ENCODE measurements at regions not wholly inside any gene's neighbourhood (a gene's known extent, or its start where the extent isn't known, plus 50 kb on each side); places are given as distances from the start of the nearest gene placed in this dataset.

DNA sequence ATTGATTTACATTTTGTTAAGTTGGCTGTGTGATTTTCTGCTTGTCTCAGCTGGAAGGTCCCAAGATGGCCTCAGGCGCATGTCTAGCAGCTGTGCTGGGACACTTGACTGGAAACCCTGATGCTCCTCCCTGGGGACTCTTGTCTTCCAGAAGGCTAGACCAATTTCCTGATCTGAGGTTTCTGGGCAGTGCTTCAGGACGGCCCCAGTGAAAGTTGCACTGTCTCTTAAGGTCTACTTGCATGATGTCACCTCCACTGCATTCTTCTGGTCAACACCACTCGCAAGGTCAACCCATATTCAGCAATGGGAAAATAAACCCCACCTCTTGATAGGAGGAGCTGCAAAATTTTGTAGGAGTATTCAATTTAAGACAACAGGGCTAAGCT lies 116.0 kb downstream of the SALL1 start:
- Histone ChIP-seq H3K4me3 (ENCODE audit: low read length) (no peak overlapping the region), H3K4me1 (ENCODE audit: control insufficient read depth, insufficient read depth, low read length) (no peaks in the 10 kb centered on the region), H3K9me3 (ENCODE audit: control insufficient read depth, low read length) (no peaks in the 10 kb centered on the region), H3K27ac (ENCODE audit: low read length) (no peak overlapping the region), H3K27me3 (ENCODE audit: control insufficient read depth, insufficient read depth) (no peaks in the 10 kb centered on the region)
- intact Hi-C loops (cut with DNase I): no loop called here
- ATAC-seq (peak in 1 of 2 donors; percentile 75), DNase-seq (no peak)
- 52% methylated on average over 3 of the region's 3 CpGs for WGBS

DNA sequence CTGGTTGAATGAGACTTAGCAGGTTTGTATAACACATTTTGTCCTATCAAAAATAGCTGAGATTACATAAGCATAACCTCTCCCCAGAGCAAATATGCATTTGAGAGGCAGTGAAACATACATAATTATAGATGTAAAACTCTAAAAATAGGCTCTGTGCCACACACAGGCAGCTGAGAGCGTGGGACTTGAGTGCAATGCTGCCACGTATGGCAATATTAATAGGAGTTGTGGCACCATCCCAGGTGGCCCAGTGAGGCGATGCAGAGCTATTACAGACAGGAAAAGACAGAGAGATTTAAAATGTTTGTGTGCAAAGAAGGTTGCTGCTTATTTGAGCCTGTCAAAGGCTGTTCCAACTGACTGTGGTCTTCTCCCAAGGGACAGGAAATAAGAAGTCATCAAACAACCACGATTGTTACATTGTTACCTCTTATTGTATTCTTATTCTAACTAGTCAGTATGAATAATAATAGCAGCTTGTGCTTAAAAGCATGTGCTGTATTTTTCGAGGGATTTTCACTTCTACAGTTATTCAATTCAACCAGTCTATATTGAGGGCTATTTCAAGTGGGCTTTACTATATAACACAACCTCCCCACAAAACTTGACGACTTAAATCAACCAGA lies 116.5 kb downstream of the SALL1 start:
- WGBS: 37% methylated on average over 6 of the region's 6 CpGs
- Histone ChIP-seq H3K27ac (ENCODE audit: low read length) (no peak overlapping the region), H3K27me3 (ENCODE audit: control insufficient read depth, insufficient read depth) (no peaks in the 10 kb centered on the region), H3K4me3 (ENCODE audit: low read length) (no peak overlapping the region), H3K4me1 (ENCODE audit: control insufficient read depth, insufficient read depth, low read length) (no peaks in the 10 kb centered on the region), H3K9me3 (ENCODE audit: control insufficient read depth, low read length) (no peaks in the 10 kb centered on the region)
- intact Hi-C loops (cut with DNase I): no loop called here
- ATAC-seq (no peak), DNase-seq (no peak)

DNA sequence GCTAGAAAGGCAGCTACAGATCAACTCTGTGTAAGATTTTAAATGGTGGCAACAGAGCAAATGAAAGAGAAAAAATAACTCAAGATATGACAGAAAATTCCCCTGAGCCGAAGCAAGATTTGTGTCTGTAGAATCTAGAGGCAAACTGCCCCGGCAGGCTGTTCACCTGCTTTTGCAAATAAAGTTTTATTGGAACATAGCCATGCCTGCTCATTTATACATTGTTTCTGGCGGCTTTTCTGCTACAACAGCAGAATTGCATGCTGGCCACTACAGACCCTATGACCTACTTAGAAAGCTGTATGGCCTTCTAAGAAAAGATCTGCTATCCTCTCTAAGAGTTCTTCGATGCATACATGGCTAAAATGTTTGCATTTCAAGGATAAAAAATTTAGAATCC lies 119.5 kb downstream of the SALL1 start:
- ATAC-seq (no peak), DNase-seq (no peak)
- 86% methylated on average over 4 of the region's 4 CpGs for WGBS
- H3K27ac ChIP-seq (ENCODE audit: low read length): no peak overlapping the region
- H3K4me1 ChIP-seq (ENCODE audit: control insufficient read depth, insufficient read depth, low read length): no peaks in the 10 kb centered on the region
- intact Hi-C loops (cut with DNase I): no loop called here
- H3K27me3 ChIP-seq (ENCODE audit: control insufficient read depth, insufficient read depth): no peaks in the 10 kb centered on the region
- H3K9me3 ChIP-seq (ENCODE audit: control insufficient read depth, low read length): no peaks in the 10 kb centered on the region
- H3K4me3 ChIP-seq (ENCODE audit: low read length): no peak overlapping the region

DNA sequence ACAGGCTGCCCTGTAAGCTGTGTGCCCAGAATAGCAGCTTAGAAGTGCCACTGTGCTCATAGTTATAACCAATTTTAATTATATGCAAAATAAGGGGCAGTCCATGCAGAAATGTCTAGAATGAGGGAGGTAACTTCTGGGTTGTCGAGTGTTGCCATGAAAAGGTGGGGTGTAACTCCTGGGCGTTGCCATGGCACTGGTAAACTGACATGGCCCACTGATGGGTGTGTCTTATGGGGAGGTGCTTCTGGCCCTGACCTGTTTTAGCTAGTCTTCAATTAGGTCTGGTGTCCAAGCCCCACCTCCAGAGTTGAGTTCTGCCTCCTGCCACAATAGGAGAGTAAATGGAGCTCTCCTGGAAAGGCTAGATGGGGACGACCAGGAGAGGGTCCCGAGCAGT lies 120.6 kb downstream of the SALL1 start:
- no peaks in the 10 kb centered on the region for H3K4me1 ChIP-seq (ENCODE audit: control insufficient read depth, insufficient read depth, low read length)
- no peak for ATAC-seq
- intact Hi-C loops (cut with DNase I): no loop called here
- WGBS: 50% methylated on average over 4 of the region's 4 CpGs
- H3K27me3 ChIP-seq (ENCODE audit: control insufficient read depth, insufficient read depth): no peaks in the 10 kb centered on the region
- no peak overlapping the region for H3K4me3 ChIP-seq (ENCODE audit: low read length)
- no peak for DNase-seq
- H3K9me3 ChIP-seq (ENCODE audit: control insufficient read depth, low read length): no peaks in the 10 kb centered on the region
- no peak overlapping the region for H3K27ac ChIP-seq (ENCODE audit: low read length)

DNA sequence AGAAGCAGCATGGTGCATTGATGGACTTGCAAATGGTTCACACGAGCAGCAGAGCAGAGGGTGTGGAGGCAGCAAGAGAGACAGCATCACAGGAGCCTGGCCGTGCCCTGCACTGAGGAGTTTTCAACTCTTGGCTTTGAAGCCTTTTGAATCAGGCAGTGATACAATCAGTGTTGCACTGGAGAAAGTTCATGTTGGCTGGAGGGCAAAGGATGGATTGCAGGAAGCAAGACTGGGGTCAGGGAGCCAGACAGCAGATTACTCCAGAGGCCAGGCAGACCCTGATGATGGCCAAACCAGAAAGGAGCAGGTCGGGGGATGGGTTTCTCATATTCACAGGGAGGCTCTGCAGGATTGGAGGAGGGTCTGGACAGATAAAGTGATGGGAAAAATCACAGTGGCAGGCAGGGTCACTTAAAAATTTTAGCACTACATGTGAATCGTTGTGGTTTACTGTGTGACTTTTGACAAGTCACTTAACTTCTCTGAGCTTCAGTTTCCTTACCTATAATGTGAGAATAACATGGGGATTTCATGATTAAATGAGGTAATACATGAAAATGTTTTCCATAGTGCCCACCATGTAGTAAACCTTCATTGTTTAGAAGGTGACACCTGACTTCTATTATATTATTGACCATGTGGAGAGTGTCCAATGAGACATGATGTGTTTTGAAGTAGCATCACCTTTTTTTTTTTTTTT lies 125.3 kb downstream of the SALL1 start:
- no peak for ATAC-seq
- 51% methylated on average over 4 of the region's 4 CpGs for WGBS
- Histone ChIP-seq H3K27me3 (ENCODE audit: control insufficient read depth, insufficient read depth) (no peaks in the 10 kb centered on the region), H3K4me1 (ENCODE audit: control insufficient read depth, insufficient read depth, low read length) (no peaks in the 10 kb centered on the region), H3K27ac (ENCODE audit: low read length) (no peak overlapping the region), H3K9me3 (ENCODE audit: control insufficient read depth, low read length) (no peaks in the 10 kb centered on the region), H3K4me3 (ENCODE audit: low read length) (no peak overlapping the region)
- DNase-seq: no peak
- intact Hi-C loops (cut with DNase I): no loop called here

DNA sequence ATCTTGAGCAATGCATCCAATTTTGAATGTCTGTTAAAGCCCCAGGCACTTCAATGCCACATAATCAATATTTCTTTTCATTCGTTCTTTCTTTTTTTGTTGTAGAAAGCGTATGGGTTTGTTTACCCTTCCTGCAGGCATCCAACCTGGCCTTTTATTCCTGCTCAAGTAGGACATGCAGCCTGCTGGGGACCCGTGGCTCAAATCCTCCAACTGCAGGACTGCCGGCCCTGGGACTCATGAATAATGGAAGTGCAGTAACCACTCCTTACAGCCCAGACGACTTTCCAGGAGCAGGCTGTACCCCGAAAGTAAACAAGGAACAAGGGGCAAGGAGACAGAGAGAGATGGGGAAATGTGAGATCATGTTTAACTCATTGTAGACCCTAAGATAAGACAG lies 126.4 kb downstream of the SALL1 start:
- no peaks in the 10 kb centered on the region for H3K9me3 ChIP-seq (ENCODE audit: control insufficient read depth, low read length)
- 38% methylated on average over 6 of the region's 6 CpGs for WGBS
- no peak overlapping the region for H3K27ac ChIP-seq (ENCODE audit: low read length)
- no peaks in the 10 kb centered on the region for H3K27me3 ChIP-seq (ENCODE audit: control insufficient read depth, insufficient read depth)
- DNase-seq (no peak), ATAC-seq (no peak)
- intact Hi-C loops (cut with DNase I): no loop called here
- no peaks in the 10 kb centered on the region for H3K4me1 ChIP-seq (ENCODE audit: control insufficient read depth, insufficient read depth, low read length)
- H3K4me3 ChIP-seq (ENCODE audit: low read length): no peak overlapping the region

DNA sequence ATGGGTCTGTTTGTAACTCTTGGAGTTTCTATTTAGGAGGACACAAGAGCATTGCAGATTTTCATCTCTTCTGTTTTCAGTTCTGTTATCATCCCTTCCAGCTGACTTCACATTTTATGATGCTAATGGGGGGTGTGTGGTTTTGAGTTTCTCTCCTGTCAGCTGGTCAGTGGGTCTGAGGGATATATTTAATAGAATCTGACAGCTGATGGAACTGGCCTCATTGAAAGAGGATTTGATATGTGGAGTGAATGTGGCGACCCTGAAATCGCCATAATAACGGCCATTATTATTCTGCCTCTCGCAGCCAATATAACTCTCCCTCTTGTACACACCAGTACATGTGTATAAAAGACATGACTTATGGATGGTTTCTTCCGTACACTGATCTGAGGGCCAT lies 128.1 kb downstream of the SALL1 start:
- Histone ChIP-seq H3K27ac (ENCODE audit: low read length) (no peak overlapping the region), H3K4me3 (ENCODE audit: low read length) (no peak overlapping the region), H3K9me3 (ENCODE audit: control insufficient read depth, low read length) (no peaks in the 10 kb centered on the region), H3K4me1 (ENCODE audit: control insufficient read depth, insufficient read depth, low read length) (no peaks in the 10 kb centered on the region), H3K27me3 (ENCODE audit: control insufficient read depth, insufficient read depth) (no peaks in the 10 kb centered on the region)
- ATAC-seq: no peak
- intact Hi-C loops (cut with DNase I): no loop called here
- WGBS: 88% methylated on average over 5 of the region's 5 CpGs
- DNase-seq: no peak

DNA sequence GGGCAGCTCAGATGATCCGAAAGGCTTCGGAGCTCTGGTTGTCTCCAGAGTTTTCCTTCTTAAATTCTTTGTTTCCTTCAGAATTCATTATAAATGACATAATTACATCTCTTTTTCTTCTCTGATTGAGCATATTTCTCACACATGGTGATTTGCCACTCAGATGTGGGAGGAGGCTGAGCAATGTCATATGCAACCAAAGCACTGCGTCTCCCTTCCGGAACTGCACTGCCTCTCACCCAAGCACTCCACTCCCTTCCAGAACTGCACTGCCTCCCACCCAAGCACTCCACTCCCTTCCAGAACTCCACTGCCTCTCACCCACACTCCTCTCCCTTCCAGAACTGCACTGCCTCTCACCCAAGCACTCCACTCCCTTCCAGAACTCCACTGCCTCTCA lies 131.5 kb downstream of the SALL1 start:
- 61% methylated on average over 4 of the region's 4 CpGs for WGBS
- Histone ChIP-seq H3K4me1 (ENCODE audit: control insufficient read depth, insufficient read depth, low read length) (no peaks in the 10 kb centered on the region), H3K27ac (ENCODE audit: low read length) (no peak overlapping the region), H3K4me3 (ENCODE audit: low read length) (no peak overlapping the region), H3K27me3 (ENCODE audit: control insufficient read depth, insufficient read depth) (no peaks in the 10 kb centered on the region), H3K9me3 (ENCODE audit: control insufficient read depth, low read length) (no peaks in the 10 kb centered on the region)
- ATAC-seq (no peak), DNase-seq (no peak)
- intact Hi-C loops (cut with DNase I): no loop called here

DNA sequence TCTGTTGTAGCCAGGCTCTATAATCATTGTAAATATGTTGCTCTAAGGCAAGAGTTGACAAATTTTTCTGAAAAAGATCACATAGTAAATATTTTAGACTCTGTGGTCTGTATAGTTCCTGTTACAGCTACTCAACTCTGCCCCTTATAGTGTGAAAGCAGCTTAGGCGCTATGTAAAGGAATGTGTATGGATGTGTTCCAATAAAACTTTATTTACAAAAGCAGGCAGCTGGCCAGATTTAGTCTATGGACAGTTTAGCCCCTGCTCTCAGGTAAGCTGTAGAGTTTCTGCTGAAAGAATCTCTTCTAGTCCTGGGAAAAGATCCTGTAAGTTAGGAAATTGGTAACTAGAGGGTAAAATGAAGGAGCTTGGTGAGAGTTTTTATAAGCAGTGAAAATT lies 133.1 kb downstream of the SALL1 start:
- Histone ChIP-seq H3K9me3 (ENCODE audit: control insufficient read depth, low read length) (no peaks in the 10 kb centered on the region), H3K4me1 (ENCODE audit: control insufficient read depth, insufficient read depth, low read length) (no peaks in the 10 kb centered on the region), H3K4me3 (ENCODE audit: low read length) (no peak overlapping the region), H3K27ac (ENCODE audit: low read length) (no peak overlapping the region), H3K27me3 (ENCODE audit: control insufficient read depth, insufficient read depth) (no peaks in the 10 kb centered on the region)
- DNase-seq (no peak), ATAC-seq (no peak)
- 82% methylated on average over 1 of the region's 1 CpG for WGBS
- intact Hi-C loops (cut with DNase I): no loop called here

DNA sequence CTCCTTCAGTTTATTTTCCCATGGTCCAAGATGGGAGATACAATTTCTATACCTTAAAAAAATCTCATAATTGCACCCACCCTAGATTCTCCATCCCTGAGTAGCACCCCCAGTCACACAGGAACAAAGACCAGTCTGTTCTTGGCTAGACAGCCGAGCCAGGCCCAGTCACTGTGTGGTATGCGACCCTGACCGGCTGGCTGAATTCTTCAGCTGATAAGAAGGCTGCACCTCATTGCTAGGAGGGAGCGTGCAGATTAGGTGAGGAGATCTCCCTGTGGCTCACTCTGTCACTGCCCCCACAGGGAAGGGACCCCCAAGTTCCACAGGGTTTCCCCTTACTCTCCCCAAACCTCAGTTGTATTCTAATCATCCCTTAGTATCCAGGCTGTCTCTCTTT lies 138.7 kb downstream of the SALL1 start:
- Histone ChIP-seq H3K27ac (ENCODE audit: low read length) (no peak overlapping the region), H3K4me1 (ENCODE audit: control insufficient read depth, insufficient read depth, low read length) (no peaks in the 10 kb centered on the region), H3K4me3 (ENCODE audit: low read length) (no peak overlapping the region), H3K9me3 (ENCODE audit: control insufficient read depth, low read length) (no peaks in the 10 kb centered on the region), H3K27me3 (ENCODE audit: control insufficient read depth, insufficient read depth) (no peaks in the 10 kb centered on the region)
- intact Hi-C loops (cut with DNase I): no loop called here
- 29% methylated on average over 4 of the region's 4 CpGs for WGBS
- ATAC-seq (no peak), DNase-seq (no peak)

DNA sequence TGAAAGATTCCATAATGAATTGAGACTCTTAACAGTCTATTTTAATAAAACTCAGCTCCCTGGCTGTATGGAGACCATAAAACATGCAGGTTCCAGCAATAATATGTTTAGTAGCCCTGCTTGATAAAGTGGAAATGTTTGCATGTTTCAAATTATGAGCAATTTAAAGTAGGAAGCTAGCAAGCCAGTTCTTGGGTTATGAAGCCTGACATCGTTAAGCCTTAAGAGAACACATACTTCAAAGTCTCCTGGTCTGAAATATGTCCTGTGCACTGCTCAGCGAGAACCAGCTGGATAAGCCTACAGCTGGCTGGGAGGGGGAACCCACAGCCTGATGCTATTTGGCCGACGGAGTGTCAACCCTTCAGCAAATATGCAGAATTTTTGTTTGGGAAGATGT lies 140.3 kb downstream of the SALL1 start:
- ATAC-seq: no peak
- intact Hi-C loops (cut with DNase I): no loop called here
- H3K4me3 ChIP-seq (ENCODE audit: low read length): no peak overlapping the region
- H3K27me3 ChIP-seq (ENCODE audit: control insufficient read depth, insufficient read depth): no peaks in the 10 kb centered on the region
- DNase-seq: no peak
- 64% methylated on average over 4 of the region's 4 CpGs for WGBS
- H3K9me3 ChIP-seq (ENCODE audit: control insufficient read depth, low read length): no peaks in the 10 kb centered on the region
- H3K27ac ChIP-seq (ENCODE audit: low read length): no peak overlapping the region
- no peaks in the 10 kb centered on the region for H3K4me1 ChIP-seq (ENCODE audit: control insufficient read depth, insufficient read depth, low read length)

DNA sequence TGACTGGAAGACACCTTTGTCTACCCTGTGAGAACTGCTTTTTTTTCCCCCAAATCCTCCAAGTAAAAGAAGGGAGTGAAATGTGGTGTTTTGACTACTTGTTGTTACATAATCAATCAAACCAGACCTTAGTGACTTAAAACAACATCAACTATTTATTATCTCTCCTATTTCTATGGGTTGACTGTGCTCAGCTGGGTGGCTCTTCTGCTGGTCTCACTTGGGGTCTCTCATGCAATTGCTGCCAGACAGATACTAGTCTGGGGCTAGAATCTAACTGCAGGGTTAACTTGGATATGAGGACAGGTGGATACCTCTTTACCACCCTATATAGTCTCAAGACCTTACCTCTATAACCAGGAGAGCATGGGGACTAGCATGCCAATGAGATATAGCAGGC lies 141.3 kb downstream of the SALL1 start:
- Histone ChIP-seq H3K9me3 (ENCODE audit: control insufficient read depth, low read length) (no peaks in the 10 kb centered on the region), H3K4me3 (ENCODE audit: low read length) (no peak overlapping the region), H3K27me3 (ENCODE audit: control insufficient read depth, insufficient read depth) (no peaks in the 10 kb centered on the region), H3K4me1 (ENCODE audit: control insufficient read depth, insufficient read depth, low read length) (no peaks in the 10 kb centered on the region), H3K27ac (ENCODE audit: low read length) (no peak overlapping the region)
- intact Hi-C loops (cut with DNase I): no loop called here
- DNase-seq (no peak), ATAC-seq (no peak)

All from right cardiac atrium (tissue), 5 donors.